Calu3 (cell line): ENCODE measurements at regions not wholly inside any gene's neighbourhood (a gene's known extent, or its start where the extent isn't known, plus 50 kb on each side); places are given as distances from the start of the nearest gene placed in this dataset.

Experiments used
- BruUV-seq: library from RNA; stranded (reverse); fragments of 400-500 nt; replicated peaks from 2 replicates; lab custom pipeline; 2021; lab: Mats Ljungman, UMichigan
- CTCF ChIA-PET: fragments of 300-600 bp; sonication (Branson Sonifier 250); formaldehyde crosslinking; loops from one replicate; lab custom pipeline; 2022; ENCODE audit warnings: antibody characterized with exemption; lab: Charles Lee
- DNase-seq: peaks from one replicate; pipeline ENCODE4 v3.0.0; 2022
- H3K27ac Mint-ChIP-seq: one replicate; pipeline ENCODE4 v1.8.0; 2022; ENCODE audit warnings: mixed read lengths; ENCODE audit not compliant: unreplicated experiment
- H3K27me3 Mint-ChIP-seq: one replicate; pipeline ENCODE4 v1.8.0; 2022; ENCODE audit warnings: mixed read lengths; ENCODE audit not compliant: unreplicated experiment
- H3K36me3 Mint-ChIP-seq: one replicate; pipeline ENCODE4 v1.8.0; 2022; ENCODE audit warnings: mild to moderate bottlenecking, moderate library complexity, mixed read lengths; ENCODE audit not compliant: insufficient read depth, unreplicated experiment
- H3K4me1 Mint-ChIP-seq: one replicate; pipeline ENCODE4 v1.8.0; 2022; ENCODE audit warnings: mild to moderate bottlenecking, low read depth, mixed read lengths; ENCODE audit not compliant: unreplicated experiment
- H3K4me3 Mint-ChIP-seq: one replicate; pipeline ENCODE4 v1.8.0; 2022; ENCODE audit warnings: mild to moderate bottlenecking, low read depth, moderate library complexity, mixed read lengths; ENCODE audit not compliant: unreplicated experiment
- H3K9me3 Mint-ChIP-seq: one replicate; pipeline ENCODE4 v1.8.0; 2022; ENCODE audit warnings: low read depth, mixed read lengths; ENCODE audit not compliant: unreplicated experiment
- intact Hi-C: fragments of 100-400 bp; cut with micrococcal nuclease; formaldehyde crosslinking; loops from one replicate; pipeline ENCODE4 v1.10.0; 2022; ENCODE audit not compliant: unreplicated experiment
- TF ChIP-seq, protein P1 (sequence below): fragments of 200-600 bp; IDR thresholded peaks from one replicate; pipeline ENCODE4 v1.8.0; 2022; ENCODE audit warnings: antibody characterized with exemption; ENCODE audit not compliant: unreplicated experiment

DNA sequence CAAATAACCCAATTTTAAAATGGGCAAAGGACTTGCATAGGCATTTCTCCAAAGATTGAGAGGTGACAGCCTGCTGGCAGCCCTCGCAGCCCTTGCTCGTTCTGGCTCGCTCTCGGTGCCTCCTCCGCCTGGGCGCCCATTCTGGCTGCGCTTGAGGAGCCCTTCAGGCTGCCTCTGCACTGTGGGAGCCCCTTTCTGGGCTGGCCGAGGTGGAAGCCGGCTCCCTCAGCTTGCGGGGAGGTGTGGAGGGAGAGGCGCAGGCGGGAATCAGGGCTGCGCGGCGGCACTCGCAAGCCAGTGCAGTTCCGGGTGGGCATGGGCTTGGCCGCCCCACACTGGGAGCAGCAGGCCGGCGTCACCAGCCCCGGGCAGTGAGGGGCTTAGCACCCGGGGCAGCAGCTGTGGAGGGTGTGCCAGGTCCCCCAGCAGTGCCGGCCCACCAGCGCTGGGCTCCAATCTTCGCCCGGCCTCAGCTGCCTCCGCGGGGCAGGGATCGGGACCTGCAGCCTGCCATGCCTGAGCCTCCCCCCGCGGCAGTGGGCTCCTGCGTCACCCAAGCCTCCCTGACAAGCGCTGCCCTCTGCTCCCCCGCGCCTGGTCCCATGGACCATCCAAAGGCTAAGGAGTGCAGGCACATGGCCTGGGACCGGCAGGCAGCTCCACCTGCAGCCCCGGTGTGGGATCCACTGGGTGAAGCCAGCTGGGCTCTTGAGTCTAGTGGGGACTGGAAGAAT is 54.0 kb upstream of the GALNT17 start:
- TF ChIP-seq, protein P1, sequence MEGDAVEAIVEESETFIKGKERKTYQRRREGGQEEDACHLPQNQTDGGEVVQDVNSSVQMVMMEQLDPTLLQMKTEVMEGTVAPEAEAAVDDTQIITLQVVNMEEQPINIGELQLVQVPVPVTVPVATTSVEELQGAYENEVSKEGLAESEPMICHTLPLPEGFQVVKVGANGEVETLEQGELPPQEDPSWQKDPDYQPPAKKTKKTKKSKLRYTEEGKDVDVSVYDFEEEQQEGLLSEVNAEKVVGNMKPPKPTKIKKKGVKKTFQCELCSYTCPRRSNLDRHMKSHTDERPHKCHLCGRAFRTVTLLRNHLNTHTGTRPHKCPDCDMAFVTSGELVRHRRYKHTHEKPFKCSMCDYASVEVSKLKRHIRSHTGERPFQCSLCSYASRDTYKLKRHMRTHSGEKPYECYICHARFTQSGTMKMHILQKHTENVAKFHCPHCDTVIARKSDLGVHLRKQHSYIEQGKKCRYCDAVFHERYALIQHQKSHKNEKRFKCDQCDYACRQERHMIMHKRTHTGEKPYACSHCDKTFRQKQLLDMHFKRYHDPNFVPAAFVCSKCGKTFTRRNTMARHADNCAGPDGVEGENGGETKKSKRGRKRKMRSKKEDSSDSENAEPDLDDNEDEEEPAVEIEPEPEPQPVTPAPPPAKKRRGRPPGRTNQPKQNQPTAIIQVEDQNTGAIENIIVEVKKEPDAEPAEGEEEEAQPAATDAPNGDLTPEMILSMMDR, result no peak
- Mint-ChIP-seq H3K4me1 (no peaks in the 10 kb centered on the region), H3K9me3 (peaks cover 9% of the 10 kb centered on the region), H3K36me3 (peaks cover 3% of the 10 kb centered on the region), H3K27me3 (no peaks in the 10 kb centered on the region), H3K4me3 (no peak overlapping the region), H3K27ac (no peak overlapping the region)
- intact Hi-C loops, result no loop called here
- DNase-seq, result no peak
- CTCF ChIA-PET, result no interaction called here
- BruUV-seq, result no TSS peak
